NT2/D1 (cell line): ENCODE measurements at regions not wholly inside any gene's neighbourhood (a gene's known extent, or its start where the extent isn't known, plus 50 kb on each side); places are given as distances from the start of the nearest gene placed in this dataset.

ENCODE experiments used
- DNase-seq: peaks from one replicate; pipeline ENCODE4 v3.0.0-alpha.2; 2011; ENCODE audit warnings: low read depth, low spot score
- H3K27me3 ChIP-seq: 2 replicates; pipeline ENCODE4 v1.6.0; 2011; ENCODE audit warnings: mild to moderate bottlenecking; ENCODE audit not compliant: insufficient read length, insufficient read depth
- H3K36me3 ChIP-seq: 2 replicates; pipeline ENCODE4 v1.6.1; 2011; ENCODE audit warnings: mild to moderate bottlenecking, low read length, mixed read lengths; ENCODE audit not compliant: insufficient read depth, insufficient read length
- H3K4me1 ChIP-seq: 2 replicates; pipeline ENCODE4 v1.5.1; 2011; ENCODE audit not compliant: insufficient read depth, insufficient read length
- H3K4me3 ChIP-seq: 2 replicates; pipeline ENCODE4 v1.5.1; 2011; ENCODE audit warnings: low read depth; ENCODE audit not compliant: insufficient read length
- H3K9ac ChIP-seq: 2 replicates; pipeline ENCODE4 v1.6.0; 2011; ENCODE audit warnings: low read depth; ENCODE audit not compliant: insufficient read length
- H3K9me3 ChIP-seq: 2 replicates; pipeline ENCODE4 v1.5.1; 2011; ENCODE audit warnings: mild to moderate bottlenecking, low read length; ENCODE audit not compliant: insufficient read depth
- SUZ12 ChIP-seq: IDR thresholded peaks from 2 replicates; pipeline ENCODE4 v1.6.1; 2011; ENCODE audit not compliant: insufficient read length, insufficient read depth; ENCODE audit errors: extremely low read depth
- YY1 ChIP-seq: IDR thresholded peaks from 2 replicates; pipeline ENCODE4 v1.6.1; 2011; ENCODE audit not compliant: insufficient read length, insufficient read depth
- ZNF274 ChIP-seq: IDR thresholded peaks from 2 replicates; pipeline ENCODE4 v1.6.1; 2011; ENCODE audit warnings: mild to moderate bottlenecking, low read depth, low read length

- no peaks in the 10 kb centered on the region for H3K9me3 ChIP-seq
- no peak overlapping the region for H3K4me3 ChIP-seq
- DNase-seq = no peak
- H3K36me3 ChIP-seq = no peaks in the 10 kb centered on the region
- TF ChIP-seq ZNF274 (no peak), YY1 (no peak), SUZ12 (no peak)
- H3K27me3 ChIP-seq = no peaks in the 10 kb centered on the region
- no peaks in the 10 kb centered on the region for H3K4me1 ChIP-seq
- no peak overlapping the region for H3K9ac ChIP-seq
Observed at GRCh38 chr11:32172041-32172847, 81.4 kb downstream of the RCN1 start.

GRCh38 chr11:32172848-32173834 lies 82.3 kb downstream of the RCN1 start:
- H3K4me1 ChIP-seq = no peaks in the 10 kb centered on the region
- H3K9ac ChIP-seq = no peak overlapping the region
- H3K36me3 ChIP-seq = no peaks in the 10 kb centered on the region
- no peaks in the 10 kb centered on the region for H3K9me3 ChIP-seq
- DNase-seq = peak; percentile 20
- no peak overlapping the region for H3K4me3 ChIP-seq
- no peak for TF ChIP-seq ZNF274
- TF ChIP-seq SUZ12 = no peak
- no peak for TF ChIP-seq YY1
- H3K27me3 ChIP-seq = no peaks in the 10 kb centered on the region

- no peaks in the 10 kb centered on the region for H3K27me3 ChIP-seq
- H3K9me3 ChIP-seq = no peaks in the 10 kb centered on the region
- no peak overlapping the region for H3K4me3 ChIP-seq
- DNase-seq = no peak
- H3K36me3 ChIP-seq = no peaks in the 10 kb centered on the region
- H3K4me1 ChIP-seq = no peaks in the 10 kb centered on the region
- no peak overlapping the region for H3K9ac ChIP-seq
- TF ChIP-seq SUZ12 (no peak), ZNF274 (no peak), YY1 (no peak)
Observed at GRCh38 chr11:32173977-32174376, 83.1 kb downstream of the RCN1 start.

GRCh38 chr11:32176223-32176934 lies 85.5 kb downstream of the RCN1 start:
- Histone ChIP-seq H3K27me3 (no peaks in the 10 kb centered on the region), H3K4me1 (no peaks in the 10 kb centered on the region), H3K9me3 (no peaks in the 10 kb centered on the region), H3K36me3 (no peaks in the 10 kb centered on the region), H3K9ac (no peak overlapping the region), H3K4me3 (no peak overlapping the region)
- DNase-seq = peak; percentile 69
- TF ChIP-seq YY1 (no peak), ZNF274 (no peak), SUZ12 (no peak)

- no peak overlapping the region for H3K9ac ChIP-seq
- no peak for TF ChIP-seq SUZ12
- no peak for TF ChIP-seq YY1
- TF ChIP-seq ZNF274 = no peak
- DNase-seq = no peak
- H3K27me3 ChIP-seq = no peaks in the 10 kb centered on the region
- H3K36me3 ChIP-seq = no peaks in the 10 kb centered on the region
- no peak overlapping the region for H3K4me3 ChIP-seq
- H3K4me1 ChIP-seq = no peaks in the 10 kb centered on the region
- no peaks in the 10 kb centered on the region for H3K9me3 ChIP-seq
Observed at GRCh38 chr11:32178692-32179091, 87.8 kb downstream of the RCN1 start.

- Histone ChIP-seq H3K9ac (no peak overlapping the region), H3K4me1 (no peaks in the 10 kb centered on the region), H3K4me3 (no peak overlapping the region), H3K27me3 (no peaks in the 10 kb centered on the region), H3K9me3 (no peaks in the 10 kb centered on the region), H3K36me3 (no peaks in the 10 kb centered on the region)
- no peak for DNase-seq
- TF ChIP-seq SUZ12 = no peak
- no peak for TF ChIP-seq ZNF274
- no peak for TF ChIP-seq YY1
Observed at GRCh38 chr11:32183512-32183911, 92.6 kb downstream of the RCN1 start.
